GM12878 (cell line): ENCODE measurements at regions not wholly inside any gene's neighbourhood (a gene's known extent, or its start where the extent isn't known, plus 50 kb on each side); places are given as distances from the start of the nearest gene placed in this dataset.

Source experiments
- NFXL1 ChIP-seq: fragments of 450-650 bp; IDR thresholded peaks from 2 replicates; pipeline ENCODE4 v1.6.1; 2017; ENCODE audit warnings: antibody characterized with exemption, mild to moderate bottlenecking, borderline replicate concordance
- SMAD1 ChIP-seq: fragments of 450-650 bp; IDR thresholded peaks from 2 replicates; pipeline ENCODE4 v1.6.1; 2018; ENCODE audit warnings: mild to moderate bottlenecking, low read depth; ENCODE audit not compliant: partially characterized antibody
- SP1 ChIP-seq: IDR thresholded peaks from one replicate; pipeline ENCODE4 v1.6.1; 2011; ENCODE audit warnings: low read depth, low read length
- SUZ12 ChIP-seq: fragments of 200-600 bp; sonication (generic); IDR thresholded peaks from one replicate; pipeline ENCODE4 v1.6.1; 2018; ENCODE audit warnings: antibody characterized with exemption, mild to moderate bottlenecking; ENCODE audit not compliant: unreplicated experiment
- TF ChIP-seq, protein P1 (sequence below): IDR thresholded peaks from 2 replicates; pipeline ENCODE4 v1.6.1; 2012; ENCODE audit warnings: low read depth, low read length, improper control_type of control experiment
- TF ChIP-seq, protein P2 (sequence below): IDR thresholded peaks from 2 replicates; pipeline ENCODE4 v1.6.1; 2011; ENCODE audit warnings: low read depth, low read length, improper control_type of control experiment, borderline replicate concordance
- TF ChIP-seq, protein P3 (sequence below), 3 experiments: IDR thresholded peaks in 2 of 3; conservative IDR thresholded peaks in 1 of 3; 2 replicates each; pipeline ENCODE4 v1.5.1; 2011; ENCODE audit warnings: low read depth in 3 of 3, low read length in 3 of 3, mild to moderate bottlenecking in 3 of 3, control low read depth in 2 of 3, moderate library complexity in 2 of 3, inconsistent platforms in 1 of 3, mixed read lengths in 1 of 3; ENCODE audit not compliant: control insufficient read depth in 2 of 3, insufficient read depth in 1 of 3; ENCODE audit errors: extremely low read depth in 1 of 3

DNA sequence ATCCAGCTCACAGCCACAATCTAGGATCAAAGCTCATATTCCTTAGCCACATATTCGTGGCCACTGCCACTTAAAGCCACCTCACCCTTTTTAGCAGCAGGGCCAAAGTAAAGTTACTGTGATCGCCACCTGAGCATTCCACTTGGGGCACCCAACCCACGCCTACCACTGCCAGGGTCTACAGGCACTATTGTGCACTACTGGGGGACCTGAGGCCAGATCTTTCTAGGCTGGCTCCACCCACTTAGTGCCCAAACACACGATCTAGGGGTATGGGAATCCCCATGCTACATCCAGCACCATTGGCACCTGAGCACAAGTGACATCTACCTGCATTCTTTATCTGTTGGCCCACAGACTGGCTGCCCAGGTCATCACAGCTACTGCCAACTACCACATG lies 517.9 kb upstream of the PRR20A start:
- TF ChIP-seq NFXL1 = no peak
- no peak for TF ChIP-seq SP1
- TF ChIP-seq, protein P1, sequence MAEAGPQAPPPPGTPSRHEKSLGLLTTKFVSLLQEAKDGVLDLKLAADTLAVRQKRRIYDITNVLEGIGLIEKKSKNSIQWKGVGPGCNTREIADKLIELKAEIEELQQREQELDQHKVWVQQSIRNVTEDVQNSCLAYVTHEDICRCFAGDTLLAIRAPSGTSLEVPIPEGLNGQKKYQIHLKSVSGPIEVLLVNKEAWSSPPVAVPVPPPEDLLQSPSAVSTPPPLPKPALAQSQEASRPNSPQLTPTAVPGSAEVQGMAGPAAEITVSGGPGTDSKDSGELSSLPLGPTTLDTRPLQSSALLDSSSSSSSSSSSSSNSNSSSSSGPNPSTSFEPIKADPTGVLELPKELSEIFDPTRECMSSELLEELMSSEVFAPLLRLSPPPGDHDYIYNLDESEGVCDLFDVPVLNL = no peak
- TF ChIP-seq, protein P2, sequence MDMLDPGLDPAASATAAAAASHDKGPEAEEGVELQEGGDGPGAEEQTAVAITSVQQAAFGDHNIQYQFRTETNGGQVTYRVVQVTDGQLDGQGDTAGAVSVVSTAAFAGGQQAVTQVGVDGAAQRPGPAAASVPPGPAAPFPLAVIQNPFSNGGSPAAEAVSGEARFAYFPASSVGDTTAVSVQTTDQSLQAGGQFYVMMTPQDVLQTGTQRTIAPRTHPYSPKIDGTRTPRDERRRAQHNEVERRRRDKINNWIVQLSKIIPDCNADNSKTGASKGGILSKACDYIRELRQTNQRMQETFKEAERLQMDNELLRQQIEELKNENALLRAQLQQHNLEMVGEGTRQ = no peak
- no peak for TF ChIP-seq SMAD1
- TF ChIP-seq, protein P3, sequence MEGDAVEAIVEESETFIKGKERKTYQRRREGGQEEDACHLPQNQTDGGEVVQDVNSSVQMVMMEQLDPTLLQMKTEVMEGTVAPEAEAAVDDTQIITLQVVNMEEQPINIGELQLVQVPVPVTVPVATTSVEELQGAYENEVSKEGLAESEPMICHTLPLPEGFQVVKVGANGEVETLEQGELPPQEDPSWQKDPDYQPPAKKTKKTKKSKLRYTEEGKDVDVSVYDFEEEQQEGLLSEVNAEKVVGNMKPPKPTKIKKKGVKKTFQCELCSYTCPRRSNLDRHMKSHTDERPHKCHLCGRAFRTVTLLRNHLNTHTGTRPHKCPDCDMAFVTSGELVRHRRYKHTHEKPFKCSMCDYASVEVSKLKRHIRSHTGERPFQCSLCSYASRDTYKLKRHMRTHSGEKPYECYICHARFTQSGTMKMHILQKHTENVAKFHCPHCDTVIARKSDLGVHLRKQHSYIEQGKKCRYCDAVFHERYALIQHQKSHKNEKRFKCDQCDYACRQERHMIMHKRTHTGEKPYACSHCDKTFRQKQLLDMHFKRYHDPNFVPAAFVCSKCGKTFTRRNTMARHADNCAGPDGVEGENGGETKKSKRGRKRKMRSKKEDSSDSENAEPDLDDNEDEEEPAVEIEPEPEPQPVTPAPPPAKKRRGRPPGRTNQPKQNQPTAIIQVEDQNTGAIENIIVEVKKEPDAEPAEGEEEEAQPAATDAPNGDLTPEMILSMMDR (IDR thresholded peaks at IDR 0.05 in 2 of 3, conservative IDR thresholded peaks at IDR 0.05 in 1 of 3; ENCODE audit: control insufficient read depth in 2 of 3, extremely low read depth in 1 of 3, insufficient read depth in 1 of 3, low read depth in 3 of 3, low read length in 3 of 3) = no peak
- TF ChIP-seq SUZ12 = no peak
